HG03095 (cell line): ENCODE measurements at regions not wholly inside any gene's neighbourhood (a gene's known extent, or its start where the extent isn't known, plus 50 kb on each side); places are given as distances from the start of the nearest gene placed in this dataset.

Source experiments
- ATAC-seq: cut with Tn5 transposase; IDR thresholded peaks from one replicate; pipeline ENCODE4 v1.9.1; 2021; ENCODE audit warnings: moderate library complexity; ENCODE audit not compliant: unreplicated experiment

GRCh38 chr17:63125987-63126386 is 160.0 kb downstream of the TANC2 start:
- ATAC-seq = no peak

- no peak for ATAC-seq
Measured at GRCh38 chr17:63126607-63127006, 160.6 kb downstream of the TANC2 start.

- no peak for ATAC-seq
Measured at GRCh38 chr17:63132459-63132911, 166.4 kb downstream of the TANC2 start.

- ATAC-seq = no peak
Measured at GRCh38 chr17:63133491-63133890, 167.5 kb downstream of the TANC2 start.

GRCh38 chr17:63134867-63135266 is 168.8 kb downstream of the TANC2 start:
- no peak for ATAC-seq

GRCh38 chr17:63136369-63137012 is 170.5 kb downstream of the TANC2 start:
- ATAC-seq = no peak

- no peak for ATAC-seq
Measured at GRCh38 chr17:63137163-63137562, 171.1 kb downstream of the TANC2 start.

- no peak for ATAC-seq
Measured at GRCh38 chr17:63138713-63139112, 172.7 kb downstream of the TANC2 start.

- ATAC-seq = no peak
Measured at GRCh38 chr17:63139356-63139755, 173.3 kb downstream of the TANC2 start.

- ATAC-seq = no peak
Measured at GRCh38 chr17:63140255-63140654, 174.2 kb downstream of the TANC2 start.

GRCh38 chr17:63142836-63143235 is 176.8 kb downstream of the TANC2 start:
- ATAC-seq = no peak

- ATAC-seq = no peak
Measured at GRCh38 chr17:63150490-63150889, 184.5 kb downstream of the TANC2 start.

GRCh38 chr17:63150994-63151464 is 185.0 kb downstream of the TANC2 start:
- no peak for ATAC-seq

- ATAC-seq = no peak
Measured at GRCh38 chr17:63151941-63152523, 186.0 kb downstream of the TANC2 start.

GRCh38 chr17:63153488-63153887 is 187.5 kb downstream of the TANC2 start:
- ATAC-seq = no peak

GRCh38 chr17:63154586-63155244 is 188.7 kb downstream of the TANC2 start:
- ATAC-seq = no peak

GRCh38 chr17:63156986-63157385 is 191.0 kb downstream of the TANC2 start:
- no peak for ATAC-seq

- no peak for ATAC-seq
Measured at GRCh38 chr17:63162406-63163157, 196.5 kb downstream of the TANC2 start.

GRCh38 chr17:63163158-63163520 is 197.1 kb downstream of the TANC2 start:
- ATAC-seq = no peak

- ATAC-seq = no peak
Measured at GRCh38 chr17:63165400-63165799, 199.4 kb downstream of the TANC2 start.

GRCh38 chr17:63170795-63171194 is 204.8 kb downstream of the TANC2 start:
- ATAC-seq = no peak
